Astrocyte (in vitro differentiated cells and primary cell): ENCODE measurements at regions not wholly inside any gene's neighbourhood (a gene's known extent, or its start where the extent isn't known, plus 50 kb on each side); places are given as distances from the start of the nearest gene placed in this dataset.

ENCODE experiments used
- CTCF ChIP-seq: IDR thresholded peaks from 2 replicates; pipeline ENCODE4 v1.5.1; 2011; ENCODE audit warnings: low read depth, mild to moderate bottlenecking, inconsistent platforms, low read length, moderate library complexity; ENCODE audit not compliant: insufficient read depth
- EZH2 ChIP-seq: IDR thresholded peaks from 2 replicates; pipeline ENCODE4 v1.6.1; 2012; ENCODE audit warnings: mild to moderate bottlenecking, low read length, inconsistent platforms; ENCODE audit not compliant: insufficient read depth

- TF ChIP-seq CTCF (no peak), EZH2 (no peak)
Observed at GRCh38 chrY:19567051-19567921, 177.2 kb downstream of the KDM5D start.
